Neuron (in vitro differentiated cells): ENCODE measurements at regions not wholly inside any gene's neighbourhood (a gene's known extent, or its start where the extent isn't known, plus 50 kb on each side); places are given as distances from the start of the nearest gene placed in this dataset.

Source experiments
- H2AFZ ChIP-seq: one replicate; pipeline ENCODE4 v1.6.1; 2013; ENCODE audit warnings: low read depth, mild to moderate bottlenecking, inconsistent platforms, low read length, moderate library complexity
- H3K27me3 ChIP-seq: one replicate; pipeline ENCODE4 v1.6.1; 2013; ENCODE audit warnings: low read length; ENCODE audit not compliant: insufficient read depth
- H3K36me3 ChIP-seq: one replicate; pipeline ENCODE4 v1.6.1; 2013; ENCODE audit warnings: low read length; ENCODE audit not compliant: insufficient read depth
- H3K4me1 ChIP-seq: one replicate; pipeline ENCODE4 v1.6.1; 2013; ENCODE audit warnings: low read length; ENCODE audit not compliant: insufficient read depth
- H3K4me3 ChIP-seq: 2 replicates; pipeline ENCODE4 v1.5.1; 2013; ENCODE audit warnings: mild to moderate bottlenecking, low read length, moderate library complexity
- H3K9me3 ChIP-seq: one replicate; pipeline ENCODE4 v1.6.1; 2013; ENCODE audit warnings: low read length

GRCh38 chr2:34025196-34025595 is 426.1 kb upstream of the FAM98A start:
- H3K27me3 ChIP-seq = no peaks in the 10 kb centered on the region
- H3K4me1 ChIP-seq = no peaks in the 10 kb centered on the region
- no peaks in the 10 kb centered on the region for H3K36me3 ChIP-seq
- H3K9me3 ChIP-seq = no peaks in the 10 kb centered on the region
- no peak overlapping the region for H2AFZ ChIP-seq
- no peak overlapping the region for H3K4me3 ChIP-seq

DNA sequence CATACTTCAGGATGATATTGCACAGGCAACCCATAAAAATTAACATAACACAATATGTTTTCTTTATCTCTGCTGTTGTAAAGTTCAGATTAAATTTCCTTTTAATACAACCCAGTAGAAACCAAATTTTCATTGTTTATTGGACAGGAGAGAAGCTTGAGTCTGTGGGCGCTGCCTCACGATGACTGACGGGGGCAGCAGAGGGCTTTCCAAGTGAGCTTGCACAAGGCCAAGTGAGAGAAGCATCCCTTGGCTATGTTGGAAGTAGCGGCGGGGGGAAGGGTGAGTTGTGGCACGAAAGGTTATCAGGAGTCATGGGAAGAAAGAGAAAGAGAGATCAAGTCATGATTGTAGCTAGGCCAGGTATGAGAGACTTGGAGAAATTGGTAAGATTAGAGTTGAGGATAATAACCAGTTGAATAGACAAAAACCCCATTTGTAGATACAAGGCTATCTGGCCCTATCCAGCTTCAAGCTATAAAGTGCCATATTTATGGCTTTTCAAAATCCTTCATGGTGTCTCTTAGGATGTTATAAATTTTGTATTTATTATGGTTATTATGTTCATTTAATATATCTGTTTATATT is 413.7 kb upstream of the FAM98A start:
- H3K9me3 ChIP-seq = no peaks in the 10 kb centered on the region
- no peak overlapping the region for H2AFZ ChIP-seq
- no peaks in the 10 kb centered on the region for H3K4me1 ChIP-seq
- no peaks in the 10 kb centered on the region for H3K27me3 ChIP-seq
- H3K4me3 ChIP-seq = no peak overlapping the region
- H3K36me3 ChIP-seq = no peaks in the 10 kb centered on the region

DNA sequence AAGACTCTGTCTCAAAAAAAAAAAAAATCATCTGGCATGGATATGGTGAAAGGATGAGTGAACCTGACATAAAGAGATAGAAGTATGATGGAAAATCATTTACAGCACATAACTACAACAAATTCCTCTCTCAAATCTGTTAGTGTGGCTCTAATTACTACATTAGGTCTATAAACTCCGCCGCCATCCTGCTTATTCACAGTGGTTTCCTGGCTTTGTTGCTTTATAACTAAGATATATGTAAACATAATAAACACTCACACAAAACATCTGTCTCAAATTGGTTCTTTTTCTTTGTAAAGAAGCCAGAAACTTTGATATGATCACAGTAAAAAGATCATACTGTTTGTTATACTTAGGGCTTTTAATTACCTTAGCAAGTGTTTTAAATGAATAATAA is 412.6 kb upstream of the FAM98A start:
- Histone ChIP-seq H3K27me3 (no peaks in the 10 kb centered on the region), H3K36me3 (no peaks in the 10 kb centered on the region), H3K4me3 (no peak overlapping the region), H3K9me3 (no peaks in the 10 kb centered on the region), H3K4me1 (no peaks in the 10 kb centered on the region), H2AFZ (no peak overlapping the region)

DNA sequence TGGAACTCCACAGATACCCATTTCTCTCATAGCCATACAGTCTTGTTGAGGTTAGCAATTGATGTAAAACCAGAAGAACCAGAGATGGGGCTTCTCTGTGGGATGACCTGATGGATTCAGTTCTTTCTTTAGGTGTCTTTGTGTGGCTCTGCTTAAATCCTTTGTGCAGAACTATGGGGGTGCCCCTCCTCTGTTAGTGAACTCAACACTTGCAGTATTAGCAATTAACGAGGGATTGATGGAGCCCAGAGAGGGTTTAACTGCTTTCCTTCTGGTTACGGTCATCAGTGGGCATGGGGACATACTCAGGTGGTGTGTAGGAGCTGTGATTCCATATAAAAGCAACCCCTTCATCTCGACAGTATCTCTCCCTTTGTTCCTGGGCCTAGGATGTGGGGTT is 406.8 kb upstream of the FAM98A start:
- no peaks in the 10 kb centered on the region for H3K36me3 ChIP-seq
- H2AFZ ChIP-seq = no peak overlapping the region
- no peak overlapping the region for H3K4me3 ChIP-seq
- H3K4me1 ChIP-seq = no peaks in the 10 kb centered on the region
- H3K27me3 ChIP-seq = no peaks in the 10 kb centered on the region
- no peaks in the 10 kb centered on the region for H3K9me3 ChIP-seq

DNA sequence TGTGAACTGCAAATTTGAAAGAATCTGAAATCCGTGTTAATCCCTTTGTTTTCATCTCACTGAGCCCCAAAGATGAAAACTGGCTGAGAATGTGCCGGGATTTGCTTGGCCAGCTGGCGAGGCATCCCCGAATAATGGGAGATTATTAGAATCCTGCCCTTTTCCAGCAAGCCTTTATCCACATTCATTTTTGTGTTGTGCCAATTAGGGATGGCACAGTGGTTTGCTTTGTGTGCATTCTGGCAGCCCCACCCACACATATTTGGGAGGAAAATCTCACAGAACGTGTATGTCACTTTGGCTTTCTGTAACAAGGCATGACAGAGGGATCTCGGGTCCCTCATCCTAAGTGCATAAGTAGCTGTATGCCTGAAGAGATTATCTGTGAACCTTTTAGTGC is 405.8 kb upstream of the FAM98A start:
- Histone ChIP-seq H3K4me3 (no peak overlapping the region), H2AFZ (no peak overlapping the region), H3K36me3 (no peaks in the 10 kb centered on the region), H3K4me1 (no peaks in the 10 kb centered on the region), H3K9me3 (no peaks in the 10 kb centered on the region), H3K27me3 (no peaks in the 10 kb centered on the region)

- Histone ChIP-seq H3K27me3 (no peaks in the 10 kb centered on the region), H3K36me3 (no peaks in the 10 kb centered on the region), H2AFZ (no peak overlapping the region), H3K4me1 (no peaks in the 10 kb centered on the region), H3K4me3 (no peak overlapping the region), H3K9me3 (no peaks in the 10 kb centered on the region)
Measured at GRCh38 chr2:34003795-34004194, 404.7 kb upstream of the FAM98A start.

DNA sequence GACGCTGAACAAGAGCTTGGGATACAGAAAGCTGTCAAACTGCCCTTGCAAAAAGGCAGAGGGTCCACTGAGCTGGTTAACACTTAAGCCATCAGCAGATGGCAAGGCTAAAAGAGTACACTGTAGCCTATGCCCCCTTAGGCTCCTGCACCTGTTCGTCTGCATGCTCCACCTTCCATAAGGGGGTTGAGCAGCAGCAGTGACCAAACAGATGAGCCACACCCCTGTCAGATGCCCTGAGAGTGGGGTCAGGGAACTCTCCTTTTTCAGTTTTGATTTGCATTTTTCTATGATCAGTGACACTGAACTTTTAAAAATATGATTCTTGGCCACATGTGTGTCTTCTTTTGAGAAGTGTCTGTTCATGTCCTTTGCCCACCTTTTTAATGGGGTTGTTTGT is 402.5 kb upstream of the FAM98A start:
- no peaks in the 10 kb centered on the region for H3K4me1 ChIP-seq
- no peaks in the 10 kb centered on the region for H3K9me3 ChIP-seq
- H3K27me3 ChIP-seq = no peaks in the 10 kb centered on the region
- no peak overlapping the region for H3K4me3 ChIP-seq
- no peaks in the 10 kb centered on the region for H3K36me3 ChIP-seq
- H2AFZ ChIP-seq = no peak overlapping the region

- no peak overlapping the region for H3K4me3 ChIP-seq
- no peaks in the 10 kb centered on the region for H3K36me3 ChIP-seq
- H3K9me3 ChIP-seq = no peaks in the 10 kb centered on the region
- no peaks in the 10 kb centered on the region for H3K27me3 ChIP-seq
- H3K4me1 ChIP-seq = no peaks in the 10 kb centered on the region
- no peak overlapping the region for H2AFZ ChIP-seq
Measured at GRCh38 chr2:33984131-33984530, 385.0 kb upstream of the FAM98A start.

- H3K27me3 ChIP-seq = no peaks in the 10 kb centered on the region
- H3K36me3 ChIP-seq = no peaks in the 10 kb centered on the region
- no peaks in the 10 kb centered on the region for H3K9me3 ChIP-seq
- no peak overlapping the region for H3K4me3 ChIP-seq
- H2AFZ ChIP-seq = no peak overlapping the region
- no peaks in the 10 kb centered on the region for H3K4me1 ChIP-seq
Measured at GRCh38 chr2:33978471-33978870, 379.4 kb upstream of the FAM98A start.

GRCh38 chr2:33975498-33975897 is 376.4 kb upstream of the FAM98A start:
- Histone ChIP-seq H3K36me3 (no peaks in the 10 kb centered on the region), H3K27me3 (no peaks in the 10 kb centered on the region)

GRCh38 chr2:33967103-33967502 is 368.0 kb upstream of the FAM98A start:
- no peak overlapping the region for H2AFZ ChIP-seq
- no peak overlapping the region for H3K4me3 ChIP-seq
- H3K36me3 ChIP-seq = no peaks in the 10 kb centered on the region
- H3K4me1 ChIP-seq = no peaks in the 10 kb centered on the region
- H3K9me3 ChIP-seq = no peaks in the 10 kb centered on the region
- no peaks in the 10 kb centered on the region for H3K27me3 ChIP-seq

More at GRCh38 chr2:33975498-33975897, 376.4 kb upstream of the FAM98A start:
- Histone ChIP-seq H3K4me3 (no peak overlapping the region), H3K9me3 (no peaks in the 10 kb centered on the region), H2AFZ (no peak overlapping the region), H3K4me1 (no peaks in the 10 kb centered on the region)

GRCh38 chr2:33958591-33958990 is 359.5 kb upstream of the FAM98A start:
- Histone ChIP-seq H3K36me3 (no peaks in the 10 kb centered on the region), H2AFZ (no peak overlapping the region), H3K27me3 (no peaks in the 10 kb centered on the region), H3K4me1 (no peaks in the 10 kb centered on the region), H3K9me3 (no peaks in the 10 kb centered on the region), H3K4me3 (no peak overlapping the region)

- no peaks in the 10 kb centered on the region for H3K27me3 ChIP-seq
- no peaks in the 10 kb centered on the region for H3K9me3 ChIP-seq
Measured at GRCh38 chr2:33949371-33949770, 350.3 kb upstream of the FAM98A start.

GRCh38 chr2:33946193-33946592 is 347.1 kb upstream of the FAM98A start:
- Histone ChIP-seq H3K4me1 (no peaks in the 10 kb centered on the region), H3K36me3 (no peaks in the 10 kb centered on the region), H2AFZ (no peak overlapping the region), H3K4me3 (no peak overlapping the region), H3K9me3 (no peaks in the 10 kb centered on the region), H3K27me3 (no peaks in the 10 kb centered on the region)

More at GRCh38 chr2:33949371-33949770, 350.3 kb upstream of the FAM98A start:
- no peak overlapping the region for H2AFZ ChIP-seq
- no peaks in the 10 kb centered on the region for H3K36me3 ChIP-seq
- H3K4me3 ChIP-seq = no peak overlapping the region
- H3K4me1 ChIP-seq = no peaks in the 10 kb centered on the region
